ENCODE measurements at regions not wholly inside any gene's neighbourhood (a gene's known extent, or its start where the extent isn't known, plus 50 kb on each side); places are given as distances from the start of the nearest gene placed in this dataset.
A peak's percentile ranks its signal among the peaks of the same experiment; 100 is the strongest.

- no peak overlapping the region for H3K27ac ChIP-seq (ENCODE audit: insufficient read length, low read depth, low read length)
- H3K9ac ChIP-seq (ENCODE audit: extremely low read depth, insufficient read length, low read length), result no peak overlapping the region
- peaks cover 6% of the 10 kb centered on the region; the same call in 1 of the 2 replicates for H3K4me1 ChIP-seq (ENCODE audit: insufficient read depth, low read length)
- H4K91ac ChIP-seq (ENCODE audit: insufficient read length, low read depth, low read length), result no peak overlapping the region
- no peak overlapping the region for H2BK15ac ChIP-seq (ENCODE audit: low read depth, low read length)
- H3K4ac ChIP-seq (ENCODE audit: low read depth, low read length), result no peak overlapping the region
- no peak for TF ChIP-seq CTCF (conservative IDR thresholded peaks at IDR 0.05)
- no peak overlapping the region for H4K5ac ChIP-seq (ENCODE audit: insufficient read length, low read depth, low read length)
- no peak overlapping the region for H2AK5ac ChIP-seq (ENCODE audit: insufficient read length, low read length)
- Mint-ChIP-seq H3K27ac (no peak overlapping the region), H3K27me3 (ENCODE audit: low read depth) (peaks cover 31% of the 10 kb centered on the region), H3K4me1 (peaks cover 19 to 25% of the 10 kb centered on the region in 2 experiments), H3K36me3 (ENCODE audit: insufficient read depth in 1 of 3, low read depth in 3 of 3) (no peaks in the 10 kb centered on the region), H3K4me3 (0 out of 5 replicates have a peak overlapping the region, but pooled peaks of 1 of the 2 experiments have one; percentile 45), H3K9me3 (no peaks in the 10 kb centered on the region)
- H2BK20ac ChIP-seq (ENCODE audit: low read depth, low read length, poor library complexity, severe bottlenecking), result no peak overlapping the region
- no peak overlapping the region for H2BK12ac ChIP-seq (ENCODE audit: insufficient read length, low read depth, low read length)
- H3K14ac ChIP-seq (ENCODE audit: insufficient read depth, low read length), result no peak overlapping the region
- no peak overlapping the region for H3K18ac ChIP-seq (ENCODE audit: insufficient read length, low read depth, low read length)
- H2BK120ac ChIP-seq (ENCODE audit: low read depth, low read length, poor library complexity, severe bottlenecking), result no peak overlapping the region
- H2AFZ ChIP-seq (ENCODE audit: low read length), result no peak overlapping the region
- H3K4me2 ChIP-seq (ENCODE audit: insufficient read depth, insufficient read length, low read length), result no peak overlapping the region
- H3K23ac ChIP-seq (ENCODE audit: insufficient read length, low read depth, low read length), result no peak overlapping the region
- H3K23me2 ChIP-seq (ENCODE audit: insufficient read length, low read depth, low read length, poor library complexity, severe bottlenecking), result no peaks in the 10 kb centered on the region
- H4K20me1 ChIP-seq (ENCODE audit: control insufficient read depth, insufficient read depth, insufficient read length), result no peaks in the 10 kb centered on the region
- DNase-seq, result no peak
- H3K79me2 ChIP-seq (ENCODE audit: insufficient read depth, low read length), result no peaks in the 10 kb centered on the region
- no peaks in the 10 kb centered on the region for H3K9me3 ChIP-seq (ENCODE audit: control insufficient read depth, low read depth, low read length)
- H3K79me1 ChIP-seq (ENCODE audit: insufficient read depth, low read depth, low read length, poor library complexity, severe bottlenecking), result no peaks in the 10 kb centered on the region
- no peak overlapping the region for H3T11ph ChIP-seq (ENCODE audit: low read length)
- WGBS (ENCODE audit: extremely low coverage, insufficient read length, low lambda C conversion rate), result no CpG with 5 or more reads among the region's 20 CpGs
- H3K56ac ChIP-seq (ENCODE audit: insufficient read length, low read depth, low read length), result no peak overlapping the region
- no peaks in the 10 kb centered on the region for H3K27me3 ChIP-seq (ENCODE audit: insufficient read depth, low read length)
- H4K8ac ChIP-seq (replicated peaks; ENCODE audit: insufficient read length, low read depth, low read length), result no peak overlapping the region
- no peak overlapping the region for H2BK5ac ChIP-seq (ENCODE audit: insufficient read length, low read length)
Measured at GRCh38 chr5:73280821-73281746, 108.1 kb downstream of the TMEM174 start.

All from H9 (cell line).